RPMI8226 (cell line): ENCODE measurements at regions not wholly inside any gene's neighbourhood (a gene's known extent, or its start where the extent isn't known, plus 50 kb on each side); places are given as distances from the start of the nearest gene placed in this dataset.

ENCODE experiments used
- DNase-seq: peaks from one replicate; pipeline ENCODE4 v3.0.0-alpha.2; 2015

GRCh38 chr11:81497202-81497804, 1236.4 kb downstream of the FAM181B start:
- peak; percentile 66 for DNase-seq

GRCh38 chr11:81496601-81497000, 1237.1 kb downstream of the FAM181B start:
- no peak for DNase-seq

GRCh38 chr11:81495699-81496292, 1237.9 kb downstream of the FAM181B start:
- DNase-seq = no peak

- no peak for DNase-seq
Measured at GRCh38 chr11:81494431-81494830, 1239.2 kb downstream of the FAM181B start.

- DNase-seq = no peak
Measured at GRCh38 chr11:81492923-81493445, 1240.7 kb downstream of the FAM181B start.

GRCh38 chr11:81487109-81487508, 1246.6 kb downstream of the FAM181B start:
- no peak for DNase-seq

- DNase-seq = no peak
Measured at GRCh38 chr11:81484196-81484595, 1249.5 kb downstream of the FAM181B start.

GRCh38 chr11:81477277-81477676, 1256.4 kb downstream of the FAM181B start:
- DNase-seq = no peak

- no peak for DNase-seq
Measured at GRCh38 chr11:81476345-81476744, 1257.3 kb downstream of the FAM181B start.

- DNase-seq = no peak
Measured at GRCh38 chr11:81472646-81473045, 1261.0 kb downstream of the FAM181B start.

- peak; percentile 20 for DNase-seq
Measured at GRCh38 chr11:81470446-81470845, 1263.2 kb downstream of the FAM181B start.

GRCh38 chr11:81459766-81460306, 1273.8 kb downstream of the FAM181B start:
- no peak for DNase-seq

- DNase-seq = no peak
Measured at GRCh38 chr11:81449588-81450156, 1284.0 kb downstream of the FAM181B start.

- no peak for DNase-seq
Measured at GRCh38 chr11:81444297-81444696, 1289.4 kb downstream of the FAM181B start.

- no peak for DNase-seq
Measured at GRCh38 chr11:81432333-81432732, 1301.3 kb downstream of the FAM181B start.

GRCh38 chr11:81424822-81425221, 1308.8 kb downstream of the FAM181B start:
- DNase-seq = no peak

- no peak for DNase-seq
Measured at GRCh38 chr11:81422402-81422801, 1311.3 kb downstream of the FAM181B start.

- DNase-seq = no peak
Measured at GRCh38 chr11:81421251-81421860, 1312.3 kb downstream of the FAM181B start.

- DNase-seq = no peak
Measured at GRCh38 chr11:81420668-81421250, 1312.9 kb downstream of the FAM181B start.

- no peak for DNase-seq
Measured at GRCh38 chr11:81397316-81397715, 1336.3 kb downstream of the FAM181B start.

GRCh38 chr11:81394311-81394710, 1339.4 kb downstream of the FAM181B start:
- peak; percentile 46 for DNase-seq

- DNase-seq = no peak
Measured at GRCh38 chr11:81388326-81388725, 1345.3 kb downstream of the FAM181B start.

GRCh38 chr11:81380395-81380794, 1353.3 kb downstream of the FAM181B start:
- peak; percentile 17 for DNase-seq
